Endothelial cell of umbilical vein (primary cell): ENCODE measurements at regions not wholly inside any gene's neighbourhood (a gene's known extent, or its start where the extent isn't known, plus 50 kb on each side); places are given as distances from the start of the nearest gene placed in this dataset.

Experiments
- BruUV-seq: library from RNA; stranded (reverse); fragments of 400-500 nt; replicated peaks from 2 replicates; lab custom pipeline; 2021; lab: Mats Ljungman, UMichigan
- CTCF ChIA-PET: fragments of 300-600, 350-600 bp; sonication (Branson Sonifier 250); formaldehyde crosslinking; loops from one replicate; lab custom pipeline; 2021; ENCODE audit warnings: antibody characterized with exemption, inconsistent platforms; lab: Charles Lee
- POLR2A ChIA-PET: fragments of 300-600, 350-600 bp; sonication (Branson Sonifier 250); formaldehyde crosslinking; loops from one replicate; lab custom pipeline; 2021; ENCODE audit warnings: antibody characterized with exemption, inconsistent platforms; lab: Charles Lee
- DNase-seq: peaks from one replicate; pipeline ENCODE4 v3.0.0-alpha.2; 2011; ENCODE audit warnings: low read depth, low spot score
- FAIRE-seq: peaks from 2 replicates; lab custom pipeline; 2011; peaks lifted over from hg19 to GRCh38; lab: Jason Lieb, UNC
- H2AFZ ChIP-seq: 2 replicates; pipeline ENCODE4 v1.6.0; 2012; ENCODE audit warnings: low read depth, low read length, control low read depth, inconsistent platforms
- H3K27ac ChIP-seq: 2 replicates; pipeline ENCODE4 v1.5.1; 2011; ENCODE audit warnings: low read depth, mild to moderate bottlenecking, control low read depth, low read length, moderate library complexity; ENCODE audit not compliant: insufficient read depth
- H3K27me3 ChIP-seq, 2 experiments: 2 replicates each; pipeline versions ENCODE4 v1.6.0 to v1.6.1; 2011; ENCODE audit warnings: low read length in 2 of 2, mixed read lengths in 1 of 2; ENCODE audit not compliant: control insufficient read depth in 2 of 2, insufficient read depth in 2 of 2
- H3K36me3 ChIP-seq, 2 experiments: 2 replicates in 1 of 2; 3 replicates in 1 of 2; pipeline ENCODE4 v1.5.1; 2011; ENCODE audit warnings: low read length in 2 of 2, mild to moderate bottlenecking in 1 of 2, moderate library complexity in 1 of 2; ENCODE audit not compliant: control insufficient read depth in 2 of 2, insufficient read depth in 2 of 2; ENCODE audit errors: extremely low read depth in 1 of 2
- H3K4me1 ChIP-seq: 3 replicates; pipeline ENCODE4 v1.5.1; 2011; ENCODE audit warnings: mild to moderate bottlenecking, low read length; ENCODE audit not compliant: control insufficient read depth, insufficient read depth; ENCODE audit errors: extremely low read depth
- H3K4me2 ChIP-seq: 2 replicates; pipeline ENCODE4 v1.6.1; 2011; ENCODE audit warnings: low read length, control low read depth, mixed read lengths; ENCODE audit not compliant: insufficient read depth
- H3K4me3 ChIP-seq, 3 experiments: fragments of 200-600 bp in 1 of 3; sonication (generic), shearing (Covaris generic) in 1 of 3; replicated peaks in 1 of 3; 2 replicates each; pipeline ENCODE4 v1.5.1; 2011 to 2016; ENCODE audit warnings: control low read depth in 3 of 3, low read length in 3 of 3, mild to moderate bottlenecking in 2 of 3, inconsistent platforms in 1 of 3, low read depth in 1 of 3, moderate library complexity in 1 of 3; ENCODE audit not compliant: insufficient read depth in 1 of 3
- H3K79me2 ChIP-seq: 2 replicates; pipeline ENCODE4 v1.6.0; 2012; ENCODE audit warnings: low read length, inconsistent platforms; ENCODE audit not compliant: control insufficient read depth, insufficient read depth
- H3K9ac ChIP-seq: replicated peaks from 2 replicates; pipeline ENCODE3; 2011; ENCODE audit warnings: low read length, control low read depth; ENCODE audit not compliant: insufficient read depth; ENCODE audit errors: extremely low read depth
- H3K9me1 ChIP-seq: replicated peaks from 3 replicates; pipeline ENCODE4 v1.6.0; 2011; ENCODE audit warnings: mild to moderate bottlenecking, low read length; ENCODE audit not compliant: control insufficient read depth, insufficient read depth; ENCODE audit errors: extremely low read depth
- H3K9me3 ChIP-seq: replicated peaks from 2 replicates; pipeline ENCODE4 v1.5.1; 2012; ENCODE audit warnings: low read length, inconsistent platforms; ENCODE audit not compliant: control insufficient read depth, insufficient read depth
- H4K20me1 ChIP-seq: replicated peaks from 2 replicates; pipeline ENCODE3; 2011; ENCODE audit warnings: mild to moderate bottlenecking, low read length; ENCODE audit not compliant: control insufficient read depth, insufficient read depth; ENCODE audit errors: extremely low read depth
- EZH2 ChIP-seq: IDR thresholded peaks from 2 replicates; pipeline ENCODE4 v1.6.1; 2012; ENCODE audit warnings: borderline replicate concordance, low read depth, mild to moderate bottlenecking, moderate library complexity, low read length, inconsistent platforms; ENCODE audit not compliant: severe bottlenecking
- FOS ChIP-seq: IDR thresholded peaks from 2 replicates; pipeline ENCODE4 v1.6.1; 2011; ENCODE audit warnings: mild to moderate bottlenecking, low read length, moderate library complexity, borderline replicate concordance; ENCODE audit not compliant: insufficient read depth
- GATA2 ChIP-seq: IDR thresholded peaks from 2 replicates; pipeline ENCODE4 v1.7.0; 2011; ENCODE audit warnings: low read depth, mild to moderate bottlenecking, moderate library complexity, mixed read lengths, low read length; ENCODE audit not compliant: insufficient read length, insufficient read depth
- JUN ChIP-seq: IDR thresholded peaks from 2 replicates; pipeline ENCODE4 v1.6.1; 2011; ENCODE audit warnings: borderline replicate concordance, low read depth; ENCODE audit not compliant: insufficient read length, insufficient read depth
- MYC ChIP-seq: IDR thresholded peaks from one replicate; pipeline ENCODE4 v1.6.1; 2011; ENCODE audit warnings: mild to moderate bottlenecking, low read depth, low read length
- POLR2A ChIP-seq: IDR thresholded peaks from 2 replicates; pipeline ENCODE4 v1.6.1; 2012; ENCODE audit warnings: low read depth, mild to moderate bottlenecking, control low read depth, low read length
- POLR2AphosphoS5 ChIP-seq: IDR thresholded peaks from 2 replicates; pipeline ENCODE4 v1.6.1; 2012; ENCODE audit warnings: low read depth, mild to moderate bottlenecking, control low read depth, low read length, moderate library complexity; ENCODE audit not compliant: insufficient read depth
- dilution Hi-C: fragments of 300-500 bp; cut with MboI; formaldehyde crosslinking; loops from one replicate; pipeline ENCODE4 v1.15.0; 2019; ENCODE audit warnings: low sequenced_read_pairs; ENCODE audit not compliant: extremely low pct_ligation_motif_present
- intact Hi-C: fragments of 100-400 bp; cut with micrococcal nuclease; formaldehyde crosslinking; loops from one replicate; pipeline ENCODE4 v1.10.0; 2022
- TF ChIP-seq, protein P1 (sequence below), 2 donors: IDR thresholded peaks; 1 replicate in 1 of 2; 2 replicates in 1 of 2; pipeline ENCODE4 v1.5.1; 2011; ENCODE audit warnings: low read length in 2 of 2, mild to moderate bottlenecking in 2 of 2, moderate library complexity in 2 of 2, control low read depth in 1 of 2, inconsistent platforms in 1 of 2, low read depth in 1 of 2; ENCODE audit not compliant: insufficient read depth in 1 of 2; ENCODE audit errors: extremely low read depth in 1 of 2
- TF ChIP-seq, protein P2 (sequence below): IDR thresholded peaks from 2 replicates; pipeline ENCODE4 v1.6.1; 2011; ENCODE audit not compliant: insufficient read depth, insufficient read length

DNA sequence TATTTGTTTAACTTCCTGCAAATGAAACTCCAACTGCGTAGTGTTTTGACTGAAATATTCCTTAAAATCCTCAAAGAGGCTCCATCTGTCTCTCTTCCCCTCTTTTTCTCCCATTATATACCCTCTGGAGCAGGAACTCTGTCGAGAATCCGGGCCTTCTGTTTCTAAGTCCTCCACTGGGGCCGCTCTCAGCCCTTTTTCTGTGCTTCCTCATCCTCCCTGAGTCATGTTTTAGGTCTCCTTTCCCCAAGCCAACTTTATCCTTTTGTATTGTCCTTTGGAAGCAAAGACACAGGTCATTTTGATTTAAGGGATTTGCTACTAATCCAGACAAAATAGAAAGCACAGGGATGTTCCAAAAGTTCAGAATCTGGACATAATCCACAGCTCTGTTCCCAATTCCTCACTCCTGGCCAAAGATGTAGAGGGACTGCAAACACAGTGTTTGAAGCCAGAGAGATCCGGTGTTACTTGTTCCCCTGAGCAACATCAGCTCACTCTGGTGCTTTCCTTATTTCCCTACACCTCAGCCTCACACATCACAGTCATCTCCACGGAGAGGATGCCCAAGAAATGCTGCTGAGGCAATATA is 131.0 kb upstream of the KLF3 start:
- CTCF ChIA-PET = no interaction called here
- BruUV-seq = no TSS peak
- Histone ChIP-seq H3K4me3 (no peak overlapping the region), H3K27ac (no peak overlapping the region), H3K9ac (no peak overlapping the region), H3K36me3 (no peaks in the 10 kb centered on the region), H3K4me1 (peaks cover 10% of the 10 kb centered on the region), H3K9me1 (no peaks in the 10 kb centered on the region), H2AFZ (no peak overlapping the region), H3K4me2 (no peak overlapping the region), H3K9me3 (no peaks in the 10 kb centered on the region), H4K20me1 (no peaks in the 10 kb centered on the region), H3K27me3 (peaks cover 0 to 2% of the 10 kb centered on the region in 2 experiments), H3K79me2 (no peaks in the 10 kb centered on the region)
- TF ChIP-seq FOS = no peak
- no peak for TF ChIP-seq POLR2A
- no peak for TF ChIP-seq GATA2
- TF ChIP-seq, protein P1, sequence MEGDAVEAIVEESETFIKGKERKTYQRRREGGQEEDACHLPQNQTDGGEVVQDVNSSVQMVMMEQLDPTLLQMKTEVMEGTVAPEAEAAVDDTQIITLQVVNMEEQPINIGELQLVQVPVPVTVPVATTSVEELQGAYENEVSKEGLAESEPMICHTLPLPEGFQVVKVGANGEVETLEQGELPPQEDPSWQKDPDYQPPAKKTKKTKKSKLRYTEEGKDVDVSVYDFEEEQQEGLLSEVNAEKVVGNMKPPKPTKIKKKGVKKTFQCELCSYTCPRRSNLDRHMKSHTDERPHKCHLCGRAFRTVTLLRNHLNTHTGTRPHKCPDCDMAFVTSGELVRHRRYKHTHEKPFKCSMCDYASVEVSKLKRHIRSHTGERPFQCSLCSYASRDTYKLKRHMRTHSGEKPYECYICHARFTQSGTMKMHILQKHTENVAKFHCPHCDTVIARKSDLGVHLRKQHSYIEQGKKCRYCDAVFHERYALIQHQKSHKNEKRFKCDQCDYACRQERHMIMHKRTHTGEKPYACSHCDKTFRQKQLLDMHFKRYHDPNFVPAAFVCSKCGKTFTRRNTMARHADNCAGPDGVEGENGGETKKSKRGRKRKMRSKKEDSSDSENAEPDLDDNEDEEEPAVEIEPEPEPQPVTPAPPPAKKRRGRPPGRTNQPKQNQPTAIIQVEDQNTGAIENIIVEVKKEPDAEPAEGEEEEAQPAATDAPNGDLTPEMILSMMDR (IDR thresholded peaks at IDR 0.05; ENCODE audit: extremely low read depth in 1 of 2, insufficient read depth in 1 of 2, low read depth in 1 of 2, low read length in 2 of 2) = no peak
- TF ChIP-seq MYC = no peak
- no peak for TF ChIP-seq POLR2AphosphoS5
- TF ChIP-seq JUN = no peak
- TF ChIP-seq, protein P2, sequence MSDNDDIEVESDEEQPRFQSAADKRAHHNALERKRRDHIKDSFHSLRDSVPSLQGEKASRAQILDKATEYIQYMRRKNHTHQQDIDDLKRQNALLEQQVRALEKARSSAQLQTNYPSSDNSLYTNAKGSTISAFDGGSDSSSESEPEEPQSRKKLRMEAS = no peak
- TF ChIP-seq EZH2 = no peak
- dilution Hi-C loops = no loop called here
- POLR2A ChIA-PET = no interaction called here
- no peak for FAIRE-seq
- intact Hi-C loops = no loop called here
- no peak for DNase-seq
